ENCODE measurements at regions not wholly inside any gene's neighbourhood (a gene's known extent, or its start where the extent isn't known, plus 50 kb on each side); places are given as distances from the start of the nearest gene placed in this dataset.

GRCh38 chrX:34859191-34859590 is 83.4 kb upstream of the FAM47B start:
- DNase-seq (ENCODE audit: low read depth, low spot score), result no peak
- Histone ChIP-seq H3K79me2 (ENCODE audit: control insufficient read depth, insufficient read depth, low read length) (no peaks in the 10 kb centered on the region), H2AFZ (ENCODE audit: control insufficient read depth, low read length) (no peak overlapping the region), H3K9me3 (ENCODE audit: control insufficient read depth, low read depth, low read length) (no peaks in the 10 kb centered on the region), H4K20me1 (ENCODE audit: control insufficient read depth, extremely low read depth, insufficient read depth, low read length) (no peaks in the 10 kb centered on the region), H3K27ac (ENCODE audit: control insufficient read depth, insufficient read depth, low read length) (no peak overlapping the region), H3K4me1 (ENCODE audit: control insufficient read depth, extremely low read depth, insufficient read depth, low read length) (no peaks in the 10 kb centered on the region), H3K4me2 (ENCODE audit: control insufficient read depth, extremely low read depth, insufficient read depth, low read depth, low read length) (no peak overlapping the region), H3K36me3 (ENCODE audit: control insufficient read depth in 2 of 2, extremely low read depth in 1 of 2, insufficient read depth in 2 of 2, low read length in 2 of 2) (no peaks in the 10 kb centered on the region), H3K9ac (ENCODE audit: control insufficient read depth, extremely low read depth, insufficient read depth, low read length) (no peak overlapping the region), H3K4me3 (ENCODE audit: control insufficient read depth in 2 of 3, extremely low read depth in 1 of 3, insufficient read depth in 2 of 3, low read depth in 1 of 3, low read length in 3 of 3) (no peak overlapping the region), H3K9me1 (ENCODE audit: control insufficient read depth, extremely low read depth, insufficient read depth, low read length) (no peaks in the 10 kb centered on the region), H3K27me3 (ENCODE audit: control insufficient read depth, extremely low read depth, insufficient read depth, low read length) (peaks cover 3% of the 10 kb centered on the region)
- no peak for FAIRE-seq
- no peak for TF ChIP-seq EZH2 (IDR thresholded peaks at IDR 0.05; ENCODE audit: low read length)
- TF ChIP-seq, protein P1, sequence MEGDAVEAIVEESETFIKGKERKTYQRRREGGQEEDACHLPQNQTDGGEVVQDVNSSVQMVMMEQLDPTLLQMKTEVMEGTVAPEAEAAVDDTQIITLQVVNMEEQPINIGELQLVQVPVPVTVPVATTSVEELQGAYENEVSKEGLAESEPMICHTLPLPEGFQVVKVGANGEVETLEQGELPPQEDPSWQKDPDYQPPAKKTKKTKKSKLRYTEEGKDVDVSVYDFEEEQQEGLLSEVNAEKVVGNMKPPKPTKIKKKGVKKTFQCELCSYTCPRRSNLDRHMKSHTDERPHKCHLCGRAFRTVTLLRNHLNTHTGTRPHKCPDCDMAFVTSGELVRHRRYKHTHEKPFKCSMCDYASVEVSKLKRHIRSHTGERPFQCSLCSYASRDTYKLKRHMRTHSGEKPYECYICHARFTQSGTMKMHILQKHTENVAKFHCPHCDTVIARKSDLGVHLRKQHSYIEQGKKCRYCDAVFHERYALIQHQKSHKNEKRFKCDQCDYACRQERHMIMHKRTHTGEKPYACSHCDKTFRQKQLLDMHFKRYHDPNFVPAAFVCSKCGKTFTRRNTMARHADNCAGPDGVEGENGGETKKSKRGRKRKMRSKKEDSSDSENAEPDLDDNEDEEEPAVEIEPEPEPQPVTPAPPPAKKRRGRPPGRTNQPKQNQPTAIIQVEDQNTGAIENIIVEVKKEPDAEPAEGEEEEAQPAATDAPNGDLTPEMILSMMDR (optimal IDR thresholded peaks at IDR 0.05 in 1 of 3, IDR thresholded peaks at IDR 0.05 in 1 of 3, conservative IDR thresholded peaks at IDR 0.05 in 1 of 3; ENCODE audit: extremely low read depth in 1 of 3, insufficient read depth in 2 of 3, low read length in 3 of 3), result no peak
- dilution Hi-C loops (cut with MboI; ENCODE audit: extremely low pct_ligation_motif_present, low sequenced_read_pairs), result no loop called here

GRCh38 chrX:34863906-34864305 is 78.7 kb upstream of the FAM47B start:
- Histone ChIP-seq H3K4me3 (ENCODE audit: control insufficient read depth in 2 of 3, extremely low read depth in 1 of 3, insufficient read depth in 2 of 3, low read depth in 1 of 3, low read length in 3 of 3) (no peak overlapping the region), H3K27me3 (ENCODE audit: control insufficient read depth, extremely low read depth, insufficient read depth, low read length) (peaks cover 3% of the 10 kb centered on the region), H3K79me2 (ENCODE audit: control insufficient read depth, insufficient read depth, low read length) (no peaks in the 10 kb centered on the region), H3K4me1 (ENCODE audit: control insufficient read depth, extremely low read depth, insufficient read depth, low read length) (no peaks in the 10 kb centered on the region), H3K27ac (ENCODE audit: control insufficient read depth, insufficient read depth, low read length) (no peak overlapping the region), H4K20me1 (ENCODE audit: control insufficient read depth, extremely low read depth, insufficient read depth, low read length) (no peaks in the 10 kb centered on the region), H3K9ac (ENCODE audit: control insufficient read depth, extremely low read depth, insufficient read depth, low read length) (no peak overlapping the region), H3K4me2 (ENCODE audit: control insufficient read depth, extremely low read depth, insufficient read depth, low read depth, low read length) (no peak overlapping the region), H3K36me3 (ENCODE audit: control insufficient read depth in 2 of 2, extremely low read depth in 1 of 2, insufficient read depth in 2 of 2, low read length in 2 of 2) (no peaks in the 10 kb centered on the region), H2AFZ (ENCODE audit: control insufficient read depth, low read length) (no peak overlapping the region), H3K9me1 (ENCODE audit: control insufficient read depth, extremely low read depth, insufficient read depth, low read length) (no peaks in the 10 kb centered on the region), H3K9me3 (ENCODE audit: control insufficient read depth, low read depth, low read length) (no peaks in the 10 kb centered on the region)
- no peak for TF ChIP-seq EZH2 (IDR thresholded peaks at IDR 0.05; ENCODE audit: low read length)
- TF ChIP-seq, protein P1 (optimal IDR thresholded peaks at IDR 0.05 in 1 of 3, IDR thresholded peaks at IDR 0.05 in 1 of 3, conservative IDR thresholded peaks at IDR 0.05 in 1 of 3; ENCODE audit: extremely low read depth in 1 of 3, insufficient read depth in 2 of 3, low read length in 3 of 3), result no peak
- dilution Hi-C loops (cut with MboI; ENCODE audit: extremely low pct_ligation_motif_present, low sequenced_read_pairs), result no loop called here
- DNase-seq (ENCODE audit: low read depth, low spot score) (no peak), FAIRE-seq (no peak)
